ENCODE measurements at regions not wholly inside any gene's neighbourhood (a gene's known extent, or its start where the extent isn't known, plus 50 kb on each side); places are given as distances from the start of the nearest gene placed in this dataset.

DNA sequence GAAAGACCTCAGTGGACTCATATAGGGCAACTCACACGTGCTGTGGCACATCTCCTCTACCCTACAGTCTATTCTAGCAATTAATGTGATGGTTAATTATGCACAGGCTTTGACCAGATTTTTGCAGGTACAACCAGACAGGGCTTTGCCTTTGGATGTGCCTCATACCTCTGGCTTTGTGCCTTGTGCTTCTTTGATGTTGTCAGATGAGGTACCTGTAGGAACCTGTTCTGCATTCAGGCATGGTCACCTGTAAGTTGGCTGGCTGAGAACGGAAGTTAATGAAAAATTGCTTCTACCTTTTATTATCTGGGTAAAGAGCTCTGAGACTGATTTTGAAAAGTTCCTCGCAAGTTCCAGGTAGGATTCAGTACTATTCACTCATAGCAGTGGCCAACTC, 462.9 kb upstream of the ZFHX3 start:
- TF ChIP-seq, protein P1, sequence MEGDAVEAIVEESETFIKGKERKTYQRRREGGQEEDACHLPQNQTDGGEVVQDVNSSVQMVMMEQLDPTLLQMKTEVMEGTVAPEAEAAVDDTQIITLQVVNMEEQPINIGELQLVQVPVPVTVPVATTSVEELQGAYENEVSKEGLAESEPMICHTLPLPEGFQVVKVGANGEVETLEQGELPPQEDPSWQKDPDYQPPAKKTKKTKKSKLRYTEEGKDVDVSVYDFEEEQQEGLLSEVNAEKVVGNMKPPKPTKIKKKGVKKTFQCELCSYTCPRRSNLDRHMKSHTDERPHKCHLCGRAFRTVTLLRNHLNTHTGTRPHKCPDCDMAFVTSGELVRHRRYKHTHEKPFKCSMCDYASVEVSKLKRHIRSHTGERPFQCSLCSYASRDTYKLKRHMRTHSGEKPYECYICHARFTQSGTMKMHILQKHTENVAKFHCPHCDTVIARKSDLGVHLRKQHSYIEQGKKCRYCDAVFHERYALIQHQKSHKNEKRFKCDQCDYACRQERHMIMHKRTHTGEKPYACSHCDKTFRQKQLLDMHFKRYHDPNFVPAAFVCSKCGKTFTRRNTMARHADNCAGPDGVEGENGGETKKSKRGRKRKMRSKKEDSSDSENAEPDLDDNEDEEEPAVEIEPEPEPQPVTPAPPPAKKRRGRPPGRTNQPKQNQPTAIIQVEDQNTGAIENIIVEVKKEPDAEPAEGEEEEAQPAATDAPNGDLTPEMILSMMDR (conservative IDR thresholded peaks at IDR 0.05; ENCODE audit: low read length) = no peak
- no peak for TF ChIP-seq EZH2phosphoT487 (IDR thresholded peaks at IDR 0.05; ENCODE audit: borderline replicate concordance, low read depth, low read length)

Data from OCI-LY7 (cell line).